Neural cell (in vitro differentiated cells): ENCODE measurements at regions not wholly inside any gene's neighbourhood (a gene's known extent, or its start where the extent isn't known, plus 50 kb on each side); places are given as distances from the start of the nearest gene placed in this dataset.

Experiments used
- H2AFZ ChIP-seq: fragments of 200-600, 300-800 bp; sonication (generic), shearing (Covaris generic); 2 replicates; pipeline ENCODE4 v1.6.0; 2014; ENCODE audit warnings: low read depth, mild to moderate bottlenecking, antibody characterized with exemption, low read length, moderate library complexity
- H3F3A ChIP-seq: fragments of 200-600 bp; shearing (Covaris generic); 2 replicates; pipeline ENCODE4 v1.6.1; 2016; ENCODE audit warnings: mild to moderate bottlenecking, moderate library complexity, mixed read lengths, antibody characterized with exemption, low read length; ENCODE audit not compliant: insufficient read depth, poor library complexity, severe bottlenecking
- H3K27ac ChIP-seq: fragments of 200-600, 300-800 bp; sonication (generic), shearing (Covaris generic); 2 replicates; pipeline ENCODE4 v1.5.1; 2014; ENCODE audit warnings: mild to moderate bottlenecking, low read length, moderate library complexity
- H3K27me3 ChIP-seq: fragments of 300-800, 200-600 bp; sonication (generic), shearing (Covaris generic); 2 replicates; pipeline ENCODE4 v1.6.0; 2014; ENCODE audit warnings: mild to moderate bottlenecking, low read depth, low read length, moderate library complexity; ENCODE audit not compliant: insufficient read depth
- H3K36me3 ChIP-seq: fragments of 300-800, 200-600 bp; sonication (generic), shearing (Covaris generic); 2 replicates; pipeline ENCODE4 v1.5.1; 2014; ENCODE audit warnings: mild to moderate bottlenecking, antibody characterized with exemption, low read length, moderate library complexity; ENCODE audit not compliant: insufficient read depth
- H3K4me2 ChIP-seq: fragments of 300-800, 200-600 bp; sonication (generic), shearing (Covaris generic); 2 replicates; pipeline ENCODE4 v1.6.0; 2014; ENCODE audit warnings: mild to moderate bottlenecking, low read length
- H3K4me3 ChIP-seq: fragments of 300-800, 200-600 bp; sonication (generic), shearing (Covaris generic); 2 replicates; pipeline ENCODE4 v1.5.1; 2014; ENCODE audit warnings: mild to moderate bottlenecking, low read length, moderate library complexity
- H3K79me2 ChIP-seq: fragments of 200-600 bp; shearing (Covaris generic); replicated peaks from 2 replicates; pipeline ENCODE4 v1.6.0; 2014; ENCODE audit warnings: mild to moderate bottlenecking, low read length, moderate library complexity; ENCODE audit not compliant: insufficient read depth
- H3K9ac ChIP-seq: fragments of 300-800, 200-600 bp; sonication (generic), shearing (Covaris generic); 2 replicates; pipeline ENCODE4 v1.6.1; 2016; ENCODE audit warnings: mild to moderate bottlenecking, low read length, mixed read lengths
- H3K9me2 ChIP-seq: fragments of 200-600 bp; shearing (Covaris generic); 2 replicates; pipeline ENCODE4 v1.6.1; 2016; ENCODE audit warnings: mild to moderate bottlenecking, low read length, mixed read lengths; ENCODE audit not compliant: insufficient read depth
- H3K9me3 ChIP-seq: fragments of 200-600, 300-800 bp; sonication (generic), shearing (Covaris generic); 2 replicates; pipeline ENCODE4 v1.6.1; 2016; ENCODE audit warnings: mild to moderate bottlenecking, mixed run types, low read length, moderate library complexity, mixed read lengths
- H4K20me1 ChIP-seq: fragments of 200-600 bp; shearing (Covaris generic); 2 replicates; pipeline ENCODE4 v1.6.1; 2016; ENCODE audit warnings: mild to moderate bottlenecking, mixed run types; ENCODE audit not compliant: insufficient read depth
- EP300 ChIP-seq: fragments of 450-650 bp; conservative IDR thresholded peaks from 2 replicates; pipeline ENCODE4 v1.6.1; 2014; ENCODE audit warnings: antibody characterized with exemption, mild to moderate bottlenecking, moderate library complexity; ENCODE audit not compliant: poor library complexity, severe bottlenecking
- EZH2 ChIP-seq: fragments of 200-600, 300-800 bp; shearing (Covaris generic), sonication (generic); IDR thresholded peaks from 2 replicates; pipeline ENCODE4 v1.6.1; 2014; ENCODE audit warnings: antibody characterized with exemption, low read length, borderline replicate concordance, mild to moderate bottlenecking; ENCODE audit not compliant: insufficient read depth, poor library complexity, severe bottlenecking
- MXI1 ChIP-seq: fragments of 450-650 bp; conservative IDR thresholded peaks from 2 replicates; pipeline ENCODE4 v1.6.1; 2014; ENCODE audit warnings: antibody characterized with exemption, mild to moderate bottlenecking; ENCODE audit not compliant: poor library complexity, severe bottlenecking
- POLR2AphosphoS5 ChIP-seq: IDR thresholded peaks from 2 replicates; pipeline ENCODE4 v1.6.1; 2012
- RAD21 ChIP-seq: fragments of 450-650 bp; conservative IDR thresholded peaks from 2 replicates; pipeline ENCODE4 v1.6.1; 2014; ENCODE audit warnings: antibody characterized with exemption, mild to moderate bottlenecking, moderate library complexity
- SMC3 ChIP-seq: fragments of 450-650 bp; conservative IDR thresholded peaks from 2 replicates; pipeline ENCODE4 v1.6.1; 2014; ENCODE audit warnings: antibody characterized with exemption, mild to moderate bottlenecking, moderate library complexity; ENCODE audit not compliant: poor library complexity
- TAF1 ChIP-seq: IDR thresholded peaks from 2 replicates; pipeline ENCODE4 v1.6.1; 2012; ENCODE audit warnings: low read depth
- TF ChIP-seq, protein P1 (sequence below): fragments of 450-650 bp; IDR thresholded peaks from 2 replicates; pipeline ENCODE4 v1.5.1; 2014; ENCODE audit warnings: antibody characterized with exemption, mild to moderate bottlenecking, moderate library complexity; ENCODE audit not compliant: poor library complexity, severe bottlenecking
- TF ChIP-seq, protein P2 (sequence below): IDR thresholded peaks from 2 replicates; pipeline ENCODE4 v1.6.1; 2012; ENCODE audit warnings: borderline replicate concordance

DNA sequence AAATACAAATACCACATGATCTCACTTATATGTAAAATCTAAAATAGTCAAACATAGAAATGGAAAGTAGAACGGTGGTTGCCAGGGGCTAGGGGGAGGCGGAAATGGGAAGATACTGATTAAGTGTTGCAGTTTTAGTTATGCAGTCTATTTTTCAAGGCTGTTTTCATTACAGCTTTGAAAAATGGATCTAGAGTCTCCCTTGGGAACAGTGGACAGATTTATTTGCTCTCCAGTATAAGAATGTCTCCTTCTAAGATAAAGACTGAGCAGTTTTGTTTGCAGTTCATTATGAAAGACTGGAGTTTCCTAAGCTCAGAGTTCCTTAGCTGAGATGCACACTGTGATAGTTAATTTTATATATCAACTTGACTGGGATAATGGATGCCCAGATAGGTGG lies 202.5 kb downstream of the KLHL28 start:
- H3K9me3 ChIP-seq: no peaks in the 10 kb centered on the region
- no peaks in the 10 kb centered on the region for H3K79me2 ChIP-seq
- H3K36me3 ChIP-seq: no peaks in the 10 kb centered on the region
- H3F3A ChIP-seq: no peaks in the 10 kb centered on the region
- H3K4me3 ChIP-seq: no peak overlapping the region
- H3K27ac ChIP-seq: no peak overlapping the region
- H3K9me2 ChIP-seq: no peaks in the 10 kb centered on the region
- H3K4me2 ChIP-seq: no peak overlapping the region
- H3K9ac ChIP-seq: no peak overlapping the region
- H4K20me1 ChIP-seq: no peaks in the 10 kb centered on the region
- TF ChIP-seq SMC3: no peak
- H2AFZ ChIP-seq: no peak overlapping the region
- H3K27me3 ChIP-seq: no peaks in the 10 kb centered on the region

DNA sequence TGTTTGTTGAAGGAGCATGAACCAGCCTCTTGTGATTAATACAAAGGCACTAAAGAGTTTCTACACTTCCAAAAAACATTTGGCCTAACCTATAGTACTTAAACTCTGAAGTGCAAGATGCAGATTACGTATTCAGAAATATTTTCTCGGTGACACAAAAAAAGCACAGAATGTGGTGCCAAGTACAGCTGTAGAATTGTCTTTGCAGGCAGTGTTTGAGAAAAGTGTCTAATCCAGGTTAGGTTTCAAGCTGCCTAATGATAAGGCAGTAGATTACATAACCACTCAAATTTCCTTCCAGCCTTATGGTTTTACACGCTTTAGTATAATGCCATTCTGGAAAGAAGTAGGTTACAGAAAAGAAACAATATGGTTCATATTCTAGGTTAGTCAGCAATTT lies 205.2 kb downstream of the KLHL28 start:
- no peaks in the 10 kb centered on the region for H3K9me2 ChIP-seq
- H2AFZ ChIP-seq: no peak overlapping the region
- H3K27ac ChIP-seq: no peak overlapping the region
- H3K27me3 ChIP-seq: no peaks in the 10 kb centered on the region
- no peak overlapping the region for H3K4me3 ChIP-seq
- H3K9me3 ChIP-seq: no peaks in the 10 kb centered on the region
- H3F3A ChIP-seq: no peaks in the 10 kb centered on the region
- H3K36me3 ChIP-seq: no peaks in the 10 kb centered on the region
- no peaks in the 10 kb centered on the region for H3K79me2 ChIP-seq
- TF ChIP-seq, protein P1, sequence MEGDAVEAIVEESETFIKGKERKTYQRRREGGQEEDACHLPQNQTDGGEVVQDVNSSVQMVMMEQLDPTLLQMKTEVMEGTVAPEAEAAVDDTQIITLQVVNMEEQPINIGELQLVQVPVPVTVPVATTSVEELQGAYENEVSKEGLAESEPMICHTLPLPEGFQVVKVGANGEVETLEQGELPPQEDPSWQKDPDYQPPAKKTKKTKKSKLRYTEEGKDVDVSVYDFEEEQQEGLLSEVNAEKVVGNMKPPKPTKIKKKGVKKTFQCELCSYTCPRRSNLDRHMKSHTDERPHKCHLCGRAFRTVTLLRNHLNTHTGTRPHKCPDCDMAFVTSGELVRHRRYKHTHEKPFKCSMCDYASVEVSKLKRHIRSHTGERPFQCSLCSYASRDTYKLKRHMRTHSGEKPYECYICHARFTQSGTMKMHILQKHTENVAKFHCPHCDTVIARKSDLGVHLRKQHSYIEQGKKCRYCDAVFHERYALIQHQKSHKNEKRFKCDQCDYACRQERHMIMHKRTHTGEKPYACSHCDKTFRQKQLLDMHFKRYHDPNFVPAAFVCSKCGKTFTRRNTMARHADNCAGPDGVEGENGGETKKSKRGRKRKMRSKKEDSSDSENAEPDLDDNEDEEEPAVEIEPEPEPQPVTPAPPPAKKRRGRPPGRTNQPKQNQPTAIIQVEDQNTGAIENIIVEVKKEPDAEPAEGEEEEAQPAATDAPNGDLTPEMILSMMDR: no peak
- TF ChIP-seq SMC3 (no peak), TAF1 (no peak), MXI1 (no peak), POLR2AphosphoS5 (no peak), EZH2 (no peak), EP300 (no peak), RAD21 (no peak)
- TF ChIP-seq, protein P2, sequence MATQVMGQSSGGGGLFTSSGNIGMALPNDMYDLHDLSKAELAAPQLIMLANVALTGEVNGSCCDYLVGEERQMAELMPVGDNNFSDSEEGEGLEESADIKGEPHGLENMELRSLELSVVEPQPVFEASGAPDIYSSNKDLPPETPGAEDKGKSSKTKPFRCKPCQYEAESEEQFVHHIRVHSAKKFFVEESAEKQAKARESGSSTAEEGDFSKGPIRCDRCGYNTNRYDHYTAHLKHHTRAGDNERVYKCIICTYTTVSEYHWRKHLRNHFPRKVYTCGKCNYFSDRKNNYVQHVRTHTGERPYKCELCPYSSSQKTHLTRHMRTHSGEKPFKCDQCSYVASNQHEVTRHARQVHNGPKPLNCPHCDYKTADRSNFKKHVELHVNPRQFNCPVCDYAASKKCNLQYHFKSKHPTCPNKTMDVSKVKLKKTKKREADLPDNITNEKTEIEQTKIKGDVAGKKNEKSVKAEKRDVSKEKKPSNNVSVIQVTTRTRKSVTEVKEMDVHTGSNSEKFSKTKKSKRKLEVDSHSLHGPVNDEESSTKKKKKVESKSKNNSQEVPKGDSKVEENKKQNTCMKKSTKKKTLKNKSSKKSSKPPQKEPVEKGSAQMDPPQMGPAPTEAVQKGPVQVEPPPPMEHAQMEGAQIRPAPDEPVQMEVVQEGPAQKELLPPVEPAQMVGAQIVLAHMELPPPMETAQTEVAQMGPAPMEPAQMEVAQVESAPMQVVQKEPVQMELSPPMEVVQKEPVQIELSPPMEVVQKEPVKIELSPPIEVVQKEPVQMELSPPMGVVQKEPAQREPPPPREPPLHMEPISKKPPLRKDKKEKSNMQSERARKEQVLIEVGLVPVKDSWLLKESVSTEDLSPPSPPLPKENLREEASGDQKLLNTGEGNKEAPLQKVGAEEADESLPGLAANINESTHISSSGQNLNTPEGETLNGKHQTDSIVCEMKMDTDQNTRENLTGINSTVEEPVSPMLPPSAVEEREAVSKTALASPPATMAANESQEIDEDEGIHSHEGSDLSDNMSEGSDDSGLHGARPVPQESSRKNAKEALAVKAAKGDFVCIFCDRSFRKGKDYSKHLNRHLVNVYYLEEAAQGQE: no peak
- no peaks in the 10 kb centered on the region for H4K20me1 ChIP-seq
- no peak overlapping the region for H3K9ac ChIP-seq
- H3K4me2 ChIP-seq: no peak overlapping the region

DNA sequence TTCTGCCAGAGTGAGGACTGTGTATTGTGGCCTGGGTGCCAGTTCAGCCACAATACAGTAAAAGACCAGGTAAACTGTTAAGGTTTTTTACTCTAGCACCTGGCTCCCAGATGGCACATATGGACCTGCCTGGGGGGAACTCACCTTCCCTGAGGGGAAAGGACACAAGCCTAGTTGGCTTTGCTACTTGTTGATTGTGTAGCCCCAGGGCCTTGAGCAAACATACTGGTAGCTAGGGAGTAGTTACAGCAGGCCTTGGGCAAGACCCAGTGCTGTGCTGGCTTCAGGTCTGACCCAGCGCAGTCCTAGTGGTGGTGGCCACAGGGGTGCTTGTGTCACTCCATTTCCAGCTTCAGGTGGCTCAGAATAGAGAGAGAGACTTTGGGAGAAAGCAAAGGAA lies 216.4 kb downstream of the KLHL28 start:
- Histone ChIP-seq H2AFZ (no peak overlapping the region), H3K9me3 (no peaks in the 10 kb centered on the region), H3K36me3 (no peaks in the 10 kb centered on the region), H3K9me2 (no peaks in the 10 kb centered on the region), H3K4me2 (no peak overlapping the region), H3K79me2 (no peaks in the 10 kb centered on the region), H3F3A (no peaks in the 10 kb centered on the region), H3K9ac (no peak overlapping the region), H3K27me3 (no peaks in the 10 kb centered on the region), H3K27ac (no peak overlapping the region), H3K4me3 (no peak overlapping the region), H4K20me1 (no peaks in the 10 kb centered on the region)
- TF ChIP-seq, protein P1: no peak
